ENCODE measurements at regions not wholly inside any gene's neighbourhood (a gene's known extent, or its start where the extent isn't known, plus 50 kb on each side); places are given as distances from the start of the nearest gene placed in this dataset.

DNA sequence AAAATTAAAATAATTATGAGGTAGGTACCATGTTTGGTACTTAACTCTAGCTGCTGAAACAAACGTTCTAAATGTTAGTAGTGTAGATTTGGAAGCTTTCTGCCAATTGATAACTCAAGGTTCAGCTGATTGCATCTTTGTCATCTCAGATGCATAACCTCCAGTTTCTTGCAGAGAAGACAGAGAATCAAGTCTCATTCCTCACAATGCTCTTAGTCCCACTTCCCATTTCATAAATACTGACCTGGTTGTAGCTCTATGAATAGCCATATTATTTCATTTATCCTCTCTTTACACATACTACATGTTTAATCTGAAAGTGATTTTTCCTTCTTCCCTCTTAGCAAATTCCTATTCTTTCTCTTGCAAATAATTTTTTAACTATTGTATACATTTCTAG, 178.5 kb upstream of the SETBP1 start:
- Histone ChIP-seq H3K9ac (ENCODE audit: low read length) (no peak overlapping the region), H3K79me1 (ENCODE audit: low read length) (no peaks in the 10 kb centered on the region), H4K8ac (ENCODE audit: low read depth, low read length) (no peak overlapping the region), H3K4me1 (ENCODE audit: control insufficient read depth in 1 of 2, insufficient read depth in 2 of 2, low read length in 2 of 2) (no peaks in the 10 kb centered on the region), H3K4ac (ENCODE audit: low read depth, low read length) (no peak overlapping the region), H2BK12ac (ENCODE audit: low read length) (no peak overlapping the region), H3K27ac (ENCODE audit: low read depth, low read length) (no peak overlapping the region), H3K14ac (ENCODE audit: low read length) (no peak overlapping the region), H3K23ac (ENCODE audit: low read length) (no peak overlapping the region), H2AFZ (ENCODE audit: insufficient read depth, low read length, poor library complexity) (no peak overlapping the region), H3K4me3 (ENCODE audit: low read depth, low read length) (no peak overlapping the region), H3K18ac (ENCODE audit: low read length) (no peak overlapping the region), H3K27me3 (ENCODE audit: insufficient read depth, low read length) (no peaks in the 10 kb centered on the region), H2BK5ac (ENCODE audit: low read depth, low read length, poor library complexity) (no peak overlapping the region), H3K9me3 (ENCODE audit: insufficient read depth, low read depth, low read length) (no peaks in the 10 kb centered on the region), H3K79me2 (ENCODE audit: control insufficient read depth, insufficient read depth, low read length, poor library complexity) (no peaks in the 10 kb centered on the region), H2BK120ac (ENCODE audit: insufficient read depth, low read length, poor library complexity) (no peak overlapping the region), H3K4me2 (ENCODE audit: low read length) (no peak overlapping the region), H4K12ac (ENCODE audit: low read depth, low read length) (no peak overlapping the region), H4K91ac (ENCODE audit: low read depth, low read length) (no peak overlapping the region), H2AK5ac (ENCODE audit: low read length) (no peak overlapping the region), H3K36me3 (ENCODE audit: control insufficient read depth in 1 of 2, insufficient read depth in 2 of 2, low read length in 2 of 2) (no peaks in the 10 kb centered on the region)
- no CpG with 5 or more reads among the region's 1 CpG for WGBS (ENCODE audit: extremely low coverage, insufficient coverage, insufficient read length)
- DNase-seq: no peak

DNA sequence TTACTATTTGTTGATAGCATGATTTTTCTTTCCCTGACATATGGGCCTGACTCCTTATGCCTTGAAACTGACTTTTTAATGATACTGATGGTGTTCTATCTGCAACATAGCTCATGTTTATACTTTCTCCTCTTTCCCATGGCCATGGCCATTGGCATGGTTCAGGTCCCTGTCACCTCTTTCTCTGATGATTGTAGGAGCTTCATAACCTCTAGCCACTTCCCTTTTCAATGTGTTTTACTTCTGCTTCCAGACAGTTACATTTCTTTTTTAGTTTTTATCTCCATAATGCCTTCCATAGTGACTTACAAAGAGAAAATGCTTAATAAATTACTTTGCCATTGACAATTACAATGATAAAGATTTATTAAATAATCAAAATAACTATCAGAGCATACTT, 177.9 kb upstream of the SETBP1 start:
- Histone ChIP-seq H3K27ac (ENCODE audit: low read depth, low read length) (no peak overlapping the region), H4K91ac (ENCODE audit: low read depth, low read length) (no peak overlapping the region), H2BK5ac (ENCODE audit: low read depth, low read length, poor library complexity) (no peak overlapping the region), H3K18ac (ENCODE audit: low read length) (no peak overlapping the region), H3K36me3 (ENCODE audit: control insufficient read depth in 1 of 2, insufficient read depth in 2 of 2, low read length in 2 of 2) (no peaks in the 10 kb centered on the region), H2AK5ac (ENCODE audit: low read length) (no peak overlapping the region), H2AFZ (ENCODE audit: insufficient read depth, low read length, poor library complexity) (no peak overlapping the region), H3K9me3 (ENCODE audit: insufficient read depth, low read depth, low read length) (no peaks in the 10 kb centered on the region), H4K8ac (ENCODE audit: low read depth, low read length) (no peak overlapping the region), H2BK120ac (ENCODE audit: insufficient read depth, low read length, poor library complexity) (no peak overlapping the region), H2BK12ac (ENCODE audit: low read length) (no peak overlapping the region), H3K4me3 (ENCODE audit: low read depth, low read length) (no peak overlapping the region), H4K12ac (ENCODE audit: low read depth, low read length) (no peak overlapping the region), H3K79me2 (ENCODE audit: control insufficient read depth, insufficient read depth, low read length, poor library complexity) (no peaks in the 10 kb centered on the region), H3K27me3 (ENCODE audit: insufficient read depth, low read length) (no peaks in the 10 kb centered on the region), H3K23ac (ENCODE audit: low read length) (no peak overlapping the region), H3K4me1 (ENCODE audit: control insufficient read depth in 1 of 2, insufficient read depth in 2 of 2, low read length in 2 of 2) (no peaks in the 10 kb centered on the region), H3K4me2 (ENCODE audit: low read length) (no peak overlapping the region), H3K14ac (ENCODE audit: low read length) (no peak overlapping the region), H3K4ac (ENCODE audit: low read depth, low read length) (no peak overlapping the region), H3K79me1 (ENCODE audit: low read length) (no peaks in the 10 kb centered on the region), H3K9ac (ENCODE audit: low read length) (no peak overlapping the region)
- DNase-seq: no peak

DNA sequence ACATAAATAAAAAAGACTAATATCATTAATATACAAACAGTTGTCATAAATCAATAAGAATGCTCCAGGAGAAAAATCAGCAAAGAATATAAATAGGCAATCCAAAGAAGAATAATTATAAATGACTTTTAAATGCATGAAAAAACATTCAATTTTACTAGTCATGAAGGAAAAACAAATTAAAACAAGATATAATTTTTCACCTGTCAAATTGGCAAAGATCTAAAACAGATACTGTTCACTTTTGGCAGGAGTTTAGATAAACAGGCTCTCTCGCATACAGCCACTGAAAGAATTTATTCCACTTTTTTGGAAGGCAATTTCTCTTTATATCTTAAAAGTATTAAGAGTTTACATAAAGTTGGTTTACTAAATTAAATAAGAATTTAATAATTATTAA, 176.8 kb upstream of the SETBP1 start:
- no peak overlapping the region for H2BK12ac ChIP-seq (ENCODE audit: low read length)

DNA sequence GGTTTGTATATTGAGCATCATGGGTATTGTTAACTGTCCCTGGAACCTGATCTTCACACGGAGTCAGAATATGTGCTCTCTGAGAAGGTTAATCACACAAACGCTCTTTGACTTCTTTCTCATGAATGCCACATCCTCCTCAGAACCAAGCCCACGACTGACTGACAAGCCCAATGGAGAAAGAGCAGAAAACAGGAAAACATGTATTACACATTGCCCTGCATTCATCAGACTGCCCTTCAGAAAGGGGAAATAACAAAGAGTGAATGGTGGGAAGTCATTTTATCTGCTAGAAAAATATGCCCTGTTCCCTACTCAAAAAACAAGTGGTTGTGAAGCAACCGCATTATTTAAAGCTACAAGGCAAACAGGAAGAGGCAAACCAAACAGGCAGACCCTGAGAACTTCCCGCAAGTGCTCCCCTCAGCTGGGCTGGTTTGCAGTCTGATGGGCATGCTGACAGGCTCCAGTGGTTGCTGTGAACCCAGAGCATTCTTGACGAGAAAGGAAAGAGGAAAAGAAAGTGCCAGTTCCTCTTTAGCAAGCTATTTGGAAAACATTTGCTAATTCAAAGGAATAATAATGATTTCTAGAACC, 172.9 kb upstream of the SETBP1 start:
- WGBS (ENCODE audit: extremely low coverage, insufficient coverage, insufficient read length): no CpG with 5 or more reads among the region's 6 CpGs
- H4K12ac ChIP-seq (ENCODE audit: low read depth, low read length): no peak overlapping the region

More for the DNA sequence above, 176.8 kb upstream of the SETBP1 start:
- Histone ChIP-seq H3K36me3 (ENCODE audit: control insufficient read depth in 1 of 2, insufficient read depth in 2 of 2, low read length in 2 of 2) (no peaks in the 10 kb centered on the region), H4K12ac (ENCODE audit: low read depth, low read length) (no peak overlapping the region), H3K14ac (ENCODE audit: low read length) (no peak overlapping the region), H3K9me3 (ENCODE audit: insufficient read depth, low read depth, low read length) (no peaks in the 10 kb centered on the region), H2BK5ac (ENCODE audit: low read depth, low read length, poor library complexity) (no peak overlapping the region), H3K9ac (ENCODE audit: low read length) (no peak overlapping the region), H3K4ac (ENCODE audit: low read depth, low read length) (no peak overlapping the region), H2BK120ac (ENCODE audit: insufficient read depth, low read length, poor library complexity) (no peak overlapping the region), H3K4me1 (ENCODE audit: control insufficient read depth in 1 of 2, insufficient read depth in 2 of 2, low read length in 2 of 2) (no peaks in the 10 kb centered on the region), H3K79me1 (ENCODE audit: low read length) (no peaks in the 10 kb centered on the region), H4K91ac (ENCODE audit: low read depth, low read length) (no peak overlapping the region), H3K4me2 (ENCODE audit: low read length) (no peak overlapping the region), H3K27me3 (ENCODE audit: insufficient read depth, low read length) (no peaks in the 10 kb centered on the region), H4K8ac (ENCODE audit: low read depth, low read length) (no peak overlapping the region), H2AFZ (ENCODE audit: insufficient read depth, low read length, poor library complexity) (no peak overlapping the region), H3K18ac (ENCODE audit: low read length) (no peak overlapping the region), H3K27ac (ENCODE audit: low read depth, low read length) (no peak overlapping the region), H3K23ac (ENCODE audit: low read length) (no peak overlapping the region), H2AK5ac (ENCODE audit: low read length) (no peak overlapping the region), H3K4me3 (ENCODE audit: low read depth, low read length) (no peak overlapping the region), H3K79me2 (ENCODE audit: control insufficient read depth, insufficient read depth, low read length, poor library complexity) (no peaks in the 10 kb centered on the region)
- DNase-seq: no peak
- no CpG with 5 or more reads among the region's 1 CpG for WGBS (ENCODE audit: extremely low coverage, insufficient coverage, insufficient read length)

More for the DNA sequence above, 172.9 kb upstream of the SETBP1 start:
- Histone ChIP-seq H3K4me3 (ENCODE audit: low read depth, low read length) (no peak overlapping the region), H2AK5ac (ENCODE audit: low read length) (no peak overlapping the region), H4K91ac (ENCODE audit: low read depth, low read length) (no peak overlapping the region), H2BK120ac (ENCODE audit: insufficient read depth, low read length, poor library complexity) (no peak overlapping the region), H3K4me1 (ENCODE audit: control insufficient read depth in 1 of 2, insufficient read depth in 2 of 2, low read length in 2 of 2) (no peaks in the 10 kb centered on the region), H3K18ac (ENCODE audit: low read length) (no peak overlapping the region), H3K4ac (ENCODE audit: low read depth, low read length) (no peak overlapping the region), H3K27ac (ENCODE audit: low read depth, low read length) (no peak overlapping the region), H4K8ac (ENCODE audit: low read depth, low read length) (no peak overlapping the region), H2BK12ac (ENCODE audit: low read length) (no peak overlapping the region), H3K23ac (ENCODE audit: low read length) (no peak overlapping the region), H3K79me2 (ENCODE audit: control insufficient read depth, insufficient read depth, low read length, poor library complexity) (no peaks in the 10 kb centered on the region), H3K9ac (ENCODE audit: low read length) (no peak overlapping the region), H2BK5ac (ENCODE audit: low read depth, low read length, poor library complexity) (no peak overlapping the region), H2AFZ (ENCODE audit: insufficient read depth, low read length, poor library complexity) (no peak overlapping the region), H3K27me3 (ENCODE audit: insufficient read depth, low read length) (no peaks in the 10 kb centered on the region), H3K36me3 (ENCODE audit: control insufficient read depth in 1 of 2, insufficient read depth in 2 of 2, low read length in 2 of 2) (no peaks in the 10 kb centered on the region), H3K9me3 (ENCODE audit: insufficient read depth, low read depth, low read length) (no peaks in the 10 kb centered on the region), H3K4me2 (ENCODE audit: low read length) (no peak overlapping the region), H3K79me1 (ENCODE audit: low read length) (no peaks in the 10 kb centered on the region), H3K14ac (ENCODE audit: low read length) (no peak overlapping the region)
- peak; percentile 1 to 9 for DNase-seq

All from trophoblast cell (in vitro differentiated cells and primary cell).